PC-9 (cell line): ENCODE measurements at regions not wholly inside any gene's neighbourhood (a gene's known extent, or its start where the extent isn't known, plus 50 kb on each side); places are given as distances from the start of the nearest gene placed in this dataset.
"Not testable (repeated sequence)": the region's sequence is repeated elsewhere in the genome, so short reads cannot be mapped to it uniquely, and the experiment has no call there.

Experiments used
- BruUV-seq: library from RNA; stranded (reverse); fragments of 400-500 nt; replicated peaks from 2 replicates; lab custom pipeline; 2021; lab: Mats Ljungman, UMichigan
- CTCF ChIA-PET: fragments of 300-600 bp; sonication (Branson Sonifier 250); formaldehyde crosslinking; loops from one replicate; lab custom pipeline; 2022; ENCODE audit warnings: antibody characterized with exemption; lab: Charles Lee
- POLR2A ChIA-PET: fragments of 300-600 bp; sonication (Branson Sonifier 250); formaldehyde crosslinking; loops from one replicate; lab custom pipeline; 2022; ENCODE audit warnings: antibody characterized with exemption; ENCODE audit not compliant: unreplicated experiment; lab: Charles Lee
- DNase-seq, 2 experiments: peaks; one replicate each; pipeline versions ENCODE4 v3.0.0 to v3.0.0-alpha.2; 2015 to 2022; ENCODE audit warnings: mixed read lengths in 1 of 2
- H2AFZ ChIP-seq: fragments of 200-600 bp; sonication (generic); 2 replicates; pipeline ENCODE4 v1.8.1; 2017; ENCODE audit warnings: antibody characterized with exemption
- H3F3A ChIP-seq: fragments of 200-600 bp; sonication (generic); 2 replicates; pipeline ENCODE4 v1.8.1; 2017; ENCODE audit warnings: antibody characterized with exemption, mild to moderate bottlenecking, low read depth; ENCODE audit not compliant: insufficient read depth
- H3K27ac ChIP-seq: fragments of 200-600 bp; sonication (generic); 2 replicates; pipeline ENCODE4 v1.6.1; 2016; ENCODE audit warnings: mixed run types
- H3K27me3 ChIP-seq: fragments of 200-600 bp; sonication (generic); 2 replicates; pipeline ENCODE4 v1.6.1; 2016; ENCODE audit warnings: low read depth, mixed run types; ENCODE audit not compliant: insufficient read depth
- H3K36me3 ChIP-seq: fragments of 200-600 bp; sonication (generic); 2 replicates; pipeline ENCODE4 v1.6.1; 2016; ENCODE audit warnings: low read depth, mixed run types
- H3K4me1 ChIP-seq: fragments of 200-600 bp; sonication (generic); replicated peaks from 2 replicates; pipeline ENCODE4 v1.6.1; 2016; ENCODE audit warnings: mixed run types; ENCODE audit not compliant: insufficient read depth
- H3K4me2 ChIP-seq: fragments of 200-600 bp; sonication (generic); 2 replicates; pipeline ENCODE4 v1.6.1; 2017; ENCODE audit warnings: mixed run types
- H3K4me3 ChIP-seq: fragments of 200-600 bp; sonication (generic); 2 replicates; pipeline ENCODE4 v1.6.1; 2016; ENCODE audit warnings: mixed run types
- H3K79me2 ChIP-seq: fragments of 200-600 bp; sonication (generic); 2 replicates; pipeline ENCODE4 v1.6.1; 2017; ENCODE audit warnings: low read depth, mixed run types
- H3K9me2 ChIP-seq: fragments of 200-600 bp; sonication (generic); 2 replicates; pipeline ENCODE4 v1.8.1; 2017; ENCODE audit warnings: mild to moderate bottlenecking; ENCODE audit not compliant: insufficient read depth
- H3K9me3 ChIP-seq: fragments of 200-600 bp; sonication (generic); 2 replicates; pipeline ENCODE4 v1.8.1; 2016; ENCODE audit warnings: low read depth; ENCODE audit not compliant: insufficient read depth
- H4K20me1 ChIP-seq: fragments of 200-600 bp; sonication (generic); 2 replicates; pipeline ENCODE4 v1.8.1; 2017; ENCODE audit not compliant: insufficient read depth
- EZH2 ChIP-seq: fragments of 200-600 bp; sonication (generic); IDR thresholded peaks from 2 replicates; pipeline ENCODE4 v1.8.0; 2017; ENCODE audit warnings: antibody characterized with exemption, low read depth
- intact Hi-C: fragments of 100-400 bp; cut with micrococcal nuclease; formaldehyde crosslinking; loops from one replicate; pipeline ENCODE4 v1.10.0; 2022; ENCODE audit not compliant: unreplicated experiment
- TF ChIP-seq, protein P1 (sequence below): fragments of 200-600 bp; sonication (generic); conservative IDR thresholded peaks from 2 replicates; pipeline ENCODE4 v1.6.1; 2017; ENCODE audit warnings: mixed run types, antibody characterized with exemption, mild to moderate bottlenecking, moderate library complexity

GRCh38 chr5:97501965-97502305, 318.9 kb upstream of the RIOK2 start:
- H4K20me1 ChIP-seq = no peaks in the 10 kb centered on the region
- CTCF ChIA-PET = no interaction called here
- TF ChIP-seq, protein P1, sequence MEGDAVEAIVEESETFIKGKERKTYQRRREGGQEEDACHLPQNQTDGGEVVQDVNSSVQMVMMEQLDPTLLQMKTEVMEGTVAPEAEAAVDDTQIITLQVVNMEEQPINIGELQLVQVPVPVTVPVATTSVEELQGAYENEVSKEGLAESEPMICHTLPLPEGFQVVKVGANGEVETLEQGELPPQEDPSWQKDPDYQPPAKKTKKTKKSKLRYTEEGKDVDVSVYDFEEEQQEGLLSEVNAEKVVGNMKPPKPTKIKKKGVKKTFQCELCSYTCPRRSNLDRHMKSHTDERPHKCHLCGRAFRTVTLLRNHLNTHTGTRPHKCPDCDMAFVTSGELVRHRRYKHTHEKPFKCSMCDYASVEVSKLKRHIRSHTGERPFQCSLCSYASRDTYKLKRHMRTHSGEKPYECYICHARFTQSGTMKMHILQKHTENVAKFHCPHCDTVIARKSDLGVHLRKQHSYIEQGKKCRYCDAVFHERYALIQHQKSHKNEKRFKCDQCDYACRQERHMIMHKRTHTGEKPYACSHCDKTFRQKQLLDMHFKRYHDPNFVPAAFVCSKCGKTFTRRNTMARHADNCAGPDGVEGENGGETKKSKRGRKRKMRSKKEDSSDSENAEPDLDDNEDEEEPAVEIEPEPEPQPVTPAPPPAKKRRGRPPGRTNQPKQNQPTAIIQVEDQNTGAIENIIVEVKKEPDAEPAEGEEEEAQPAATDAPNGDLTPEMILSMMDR = no peak
- no peak for TF ChIP-seq EZH2
- H3K4me2 ChIP-seq = no peak overlapping the region
- H3K9me2 ChIP-seq = no peaks in the 10 kb centered on the region
- H3K4me3 ChIP-seq = no peak overlapping the region
- POLR2A ChIA-PET = interaction anchor here (0.7 kb wide), 1 partner anchor 320 kb away, joined by 5 read pairs; no protein-coding TSS in a partner anchor
- H3K79me2 ChIP-seq = no peaks in the 10 kb centered on the region
- H3F3A ChIP-seq = no peaks in the 10 kb centered on the region
- no peaks in the 10 kb centered on the region for H3K9me3 ChIP-seq
- intact Hi-C loops = no loop called here
- no peaks in the 10 kb centered on the region for H3K4me1 ChIP-seq
- DNase-seq = no peak
- no peaks in the 10 kb centered on the region for H3K36me3 ChIP-seq
- no peaks in the 10 kb centered on the region for H3K27me3 ChIP-seq
- BruUV-seq = no TSS peak
- H2AFZ ChIP-seq = no peak overlapping the region
- H3K27ac ChIP-seq = no peak overlapping the region

DNA sequence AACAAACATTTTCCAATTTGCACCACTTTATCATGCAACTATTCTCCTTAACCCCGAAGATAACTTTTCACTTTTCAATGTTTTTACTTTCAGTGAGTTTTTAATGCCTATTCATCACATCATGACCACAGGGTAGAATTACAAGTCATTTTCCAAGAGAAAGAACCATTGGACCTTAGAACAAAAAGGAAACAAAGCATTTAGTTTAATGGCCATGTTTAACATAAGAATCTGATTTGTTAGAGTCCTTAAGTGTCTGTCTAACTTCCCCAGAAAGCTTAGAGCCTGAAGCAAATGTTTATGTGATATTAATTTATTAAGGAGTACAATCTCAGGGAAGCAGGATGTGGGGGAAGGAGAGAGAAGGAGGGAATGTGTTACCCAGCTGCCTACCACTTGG, 325.8 kb upstream of the RIOK2 start:
- H3K27me3 ChIP-seq = no peaks in the 10 kb centered on the region
- no peaks in the 10 kb centered on the region for H4K20me1 ChIP-seq
- ChIA-PET POLR2A (no interaction called here), CTCF (no interaction called here)
- no peaks in the 10 kb centered on the region for H3K4me1 ChIP-seq
- intact Hi-C loops = no loop called here
- H3K79me2 ChIP-seq = no peaks in the 10 kb centered on the region
- no peak overlapping the region for H3K27ac ChIP-seq
- TF ChIP-seq, protein P1 = no peak
- no peak for TF ChIP-seq EZH2
- no peaks in the 10 kb centered on the region for H3K9me2 ChIP-seq
- no peak overlapping the region for H2AFZ ChIP-seq
- BruUV-seq = no TSS peak
- H3K4me3 ChIP-seq = no peak overlapping the region
- DNase-seq = no peak
- H3K36me3 ChIP-seq = no peaks in the 10 kb centered on the region
- H3K9me3 ChIP-seq = no peaks in the 10 kb centered on the region
- H3F3A ChIP-seq = no peaks in the 10 kb centered on the region
- H3K4me2 ChIP-seq = no peak overlapping the region

GRCh38 chr5:97519565-97519964, 336.5 kb upstream of the RIOK2 start:
- H3K27ac ChIP-seq, H3K9me3 ChIP-seq, POLR2A ChIA-PET, H3F3A ChIP-seq, H3K9me2 ChIP-seq, intact Hi-C loops, H3K4me1 ChIP-seq, H3K36me3 ChIP-seq, H4K20me1 ChIP-seq, BruUV-seq, CTCF ChIA-PET, H3K79me2 ChIP-seq, H3K27me3 ChIP-seq: not testable (repeated sequence)
- DNase-seq = peak in 1 of 2 experiments; percentile 3
- H2AFZ ChIP-seq = peak overlapping the region; percentile 70; the same call in 1 of the 2 replicates
- peak overlapping the region; percentile 50 for H3K4me2 ChIP-seq
- peak overlapping the region; percentile 39; the same call in 1 of the 2 replicates for H3K4me3 ChIP-seq

DNA sequence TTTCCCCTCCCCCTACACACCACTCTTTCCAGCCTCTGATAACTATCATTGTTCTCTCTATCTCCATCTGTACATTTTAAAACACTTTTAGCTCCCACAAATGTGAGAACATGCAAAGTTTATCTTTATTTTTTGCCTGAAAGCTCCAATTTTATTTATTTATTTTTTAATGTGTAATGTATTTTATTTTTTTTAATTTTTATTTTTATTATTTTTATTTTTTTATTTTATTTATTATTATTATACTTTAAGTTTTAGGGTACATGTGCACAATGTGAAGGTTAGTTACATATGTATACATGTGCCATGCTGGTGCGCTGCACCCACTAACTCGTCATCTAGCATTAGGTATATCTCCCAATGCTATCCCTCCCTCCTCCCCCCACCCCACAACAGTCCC, 340.3 kb upstream of the RIOK2 start:
- H4K20me1 ChIP-seq, H3K36me3 ChIP-seq, CTCF ChIA-PET, H3F3A ChIP-seq, H3K27me3 ChIP-seq, H3K27ac ChIP-seq, BruUV-seq, intact Hi-C loops, H3K4me1 ChIP-seq, H3K9me3 ChIP-seq, POLR2A ChIA-PET, H2AFZ ChIP-seq, H3K4me3 ChIP-seq, DNase-seq, H3K9me2 ChIP-seq, H3K79me2 ChIP-seq, H3K4me2 ChIP-seq: not testable (repeated sequence)
